ENCODE measurements at regions not wholly inside any gene's neighbourhood (a gene's known extent, or its start where the extent isn't known, plus 50 kb on each side); places are given as distances from the start of the nearest gene placed in this dataset.
"Not testable (repeated sequence)": the region's sequence is repeated elsewhere in the genome, so short reads cannot be mapped to it uniquely, and the experiment has no call there.

DNA sequence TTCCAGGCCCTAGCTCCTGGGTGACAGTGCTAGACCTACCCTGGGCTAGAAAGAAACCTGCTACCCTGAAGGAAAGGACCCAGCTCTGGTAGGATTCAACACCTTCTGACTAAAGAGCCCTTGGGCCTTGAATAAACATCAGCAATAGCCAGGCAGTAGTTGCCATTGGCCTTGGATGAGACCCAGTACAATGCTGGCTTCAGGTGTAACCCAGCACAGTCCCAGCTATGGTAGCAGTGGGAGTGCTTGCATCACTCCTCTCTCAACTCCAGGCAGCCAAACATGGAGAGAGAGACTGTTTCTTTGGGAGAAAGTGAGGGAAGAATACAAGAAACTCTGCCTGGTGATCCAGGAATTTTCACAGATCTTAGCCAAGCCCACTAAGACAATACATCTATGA, 73.5 kb upstream of the CXorf66 start:
- Histone ChIP-seq H3K4me1 (ENCODE audit: insufficient read depth, low read length) (no peaks in the 10 kb centered on the region), H3K27me3 (ENCODE audit: control insufficient read depth in 1 of 2, insufficient read depth in 2 of 2, low read length in 2 of 2) (no peaks in the 10 kb centered on the region), H3K27ac (ENCODE audit: low read depth in 1 of 2, low read length in 2 of 2) (no peak overlapping the region), H3K9me3 (ENCODE audit: control insufficient read depth in 1 of 2, insufficient read depth in 1 of 2, low read length in 2 of 2) (peaks cover 0 to 5% of the 10 kb centered on the region in 2 experiments), H3K4me3 (ENCODE audit: low read length) (no peak overlapping the region), H3K36me3 (ENCODE audit: insufficient read depth, low read length) (no peaks in the 10 kb centered on the region)
- Mint-ChIP-seq H3K4me3 (no peak overlapping the region), H3K4me1 (ENCODE audit: low read depth) (no peaks in the 10 kb centered on the region), H3K9me3 (no peaks in the 10 kb centered on the region), H3K36me3 (ENCODE audit: low read depth) (no peaks in the 10 kb centered on the region), H3K27me3 (peaks cover 5% of the 10 kb centered on the region), H3K27ac (no peak overlapping the region)
- ATAC-seq (ENCODE audit: poor library complexity) (no peak), DNase-seq (no peak)
- TF ChIP-seq, protein P1, sequence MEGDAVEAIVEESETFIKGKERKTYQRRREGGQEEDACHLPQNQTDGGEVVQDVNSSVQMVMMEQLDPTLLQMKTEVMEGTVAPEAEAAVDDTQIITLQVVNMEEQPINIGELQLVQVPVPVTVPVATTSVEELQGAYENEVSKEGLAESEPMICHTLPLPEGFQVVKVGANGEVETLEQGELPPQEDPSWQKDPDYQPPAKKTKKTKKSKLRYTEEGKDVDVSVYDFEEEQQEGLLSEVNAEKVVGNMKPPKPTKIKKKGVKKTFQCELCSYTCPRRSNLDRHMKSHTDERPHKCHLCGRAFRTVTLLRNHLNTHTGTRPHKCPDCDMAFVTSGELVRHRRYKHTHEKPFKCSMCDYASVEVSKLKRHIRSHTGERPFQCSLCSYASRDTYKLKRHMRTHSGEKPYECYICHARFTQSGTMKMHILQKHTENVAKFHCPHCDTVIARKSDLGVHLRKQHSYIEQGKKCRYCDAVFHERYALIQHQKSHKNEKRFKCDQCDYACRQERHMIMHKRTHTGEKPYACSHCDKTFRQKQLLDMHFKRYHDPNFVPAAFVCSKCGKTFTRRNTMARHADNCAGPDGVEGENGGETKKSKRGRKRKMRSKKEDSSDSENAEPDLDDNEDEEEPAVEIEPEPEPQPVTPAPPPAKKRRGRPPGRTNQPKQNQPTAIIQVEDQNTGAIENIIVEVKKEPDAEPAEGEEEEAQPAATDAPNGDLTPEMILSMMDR (IDR thresholded peaks at IDR 0.05), result no peak
- ChIA-PET POLR2A (no interaction called here), CTCF (no interaction called here)
- intact Hi-C loops (cut with DNase I, micrococcal nuclease), result no loop called here

DNA sequence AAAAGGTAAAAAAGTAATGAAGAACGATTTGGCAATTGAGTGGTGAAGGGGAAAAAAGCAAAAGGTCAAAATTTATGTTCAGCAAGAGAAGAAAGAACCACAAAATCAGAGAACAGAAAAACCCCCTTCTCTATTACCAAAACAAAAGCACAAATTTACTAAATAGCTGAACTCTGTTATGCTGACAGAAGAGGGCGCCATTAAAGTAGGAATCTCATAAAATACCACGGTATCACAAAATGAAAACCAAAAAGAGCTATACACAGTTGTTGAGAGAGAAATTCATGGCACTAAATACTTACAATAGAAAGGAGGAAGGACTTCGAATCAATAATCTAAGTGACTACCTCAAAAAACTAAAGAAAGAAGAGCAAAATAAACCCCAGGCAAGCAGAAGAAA, 69.6 kb upstream of the CXorf66 start:
- H3K4me1 Mint-ChIP-seq (ENCODE audit: low read depth), result no peaks in the 10 kb centered on the region
- POLR2A ChIA-PET, result no interaction called here
- Histone ChIP-seq H3K36me3 (ENCODE audit: insufficient read depth, low read length) (no peaks in the 10 kb centered on the region), H3K4me1 (ENCODE audit: insufficient read depth, low read length) (no peaks in the 10 kb centered on the region), H3K27ac (ENCODE audit: low read depth in 1 of 2, low read length in 2 of 2) (no peak overlapping the region), H3K9me3 (ENCODE audit: control insufficient read depth in 1 of 2, insufficient read depth in 1 of 2, low read length in 2 of 2) (peaks cover 0 to 5% of the 10 kb centered on the region in 2 experiments), H3K4me3 (ENCODE audit: low read length) (no peak overlapping the region), H3K27me3 (ENCODE audit: control insufficient read depth in 1 of 2, insufficient read depth in 2 of 2, low read length in 2 of 2) (no peaks in the 10 kb centered on the region)
- H3K27me3 Mint-ChIP-seq, result peaks cover 9% of the 10 kb centered on the region
- intact Hi-C loops (cut with DNase I, micrococcal nuclease), result no loop called here
- CTCF ChIA-PET, result no interaction called here
- TF ChIP-seq, protein P1 (IDR thresholded peaks at IDR 0.05), result no peak
- H3K4me3 Mint-ChIP-seq, result no peak overlapping the region
- no peak for ATAC-seq (ENCODE audit: poor library complexity)
- H3K9me3 Mint-ChIP-seq, result no peaks in the 10 kb centered on the region
- no peak overlapping the region for H3K27ac Mint-ChIP-seq
- no peaks in the 10 kb centered on the region for H3K36me3 Mint-ChIP-seq (ENCODE audit: low read depth)
- DNase-seq, result no peak

DNA sequence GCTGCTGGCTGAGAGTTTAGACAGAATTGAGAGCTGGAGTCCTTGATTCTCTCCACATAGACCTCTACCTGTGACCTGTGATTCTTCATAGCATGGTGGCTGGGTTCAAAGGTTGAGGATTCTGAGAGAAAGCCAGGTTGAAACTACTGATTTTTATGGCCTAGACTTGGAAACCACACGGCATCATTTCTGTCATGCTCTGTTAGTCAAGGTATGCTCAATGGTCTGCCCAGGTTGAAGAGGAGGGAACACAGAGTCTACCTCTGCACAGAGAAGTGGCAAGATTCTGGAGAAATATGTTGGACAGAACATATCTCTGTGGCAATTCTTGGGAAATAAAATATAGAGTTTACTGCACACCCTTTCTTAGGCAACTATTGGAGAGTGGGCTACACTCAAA, 57.2 kb upstream of the CXorf66 start:
- DNase-seq (no peak), ATAC-seq (ENCODE audit: poor library complexity) (no peak)
- Mint-ChIP-seq H3K27me3 (no peaks in the 10 kb centered on the region), H3K27ac (no peak overlapping the region), H3K9me3 (no peaks in the 10 kb centered on the region), H3K36me3 (ENCODE audit: low read depth) (no peaks in the 10 kb centered on the region), H3K4me3 (no peak overlapping the region), H3K4me1 (ENCODE audit: low read depth) (no peaks in the 10 kb centered on the region)
- Histone ChIP-seq H3K36me3 (ENCODE audit: insufficient read depth, low read length) (no peaks in the 10 kb centered on the region), H3K9me3 (ENCODE audit: control insufficient read depth in 1 of 2, insufficient read depth in 1 of 2, low read length in 2 of 2) (no peaks in the 10 kb centered on the region), H3K4me1 (ENCODE audit: insufficient read depth, low read length) (no peaks in the 10 kb centered on the region), H3K27ac (ENCODE audit: low read depth in 1 of 2, low read length in 2 of 2) (no peak overlapping the region), H3K4me3 (ENCODE audit: low read length) (no peak overlapping the region), H3K27me3 (ENCODE audit: control insufficient read depth in 1 of 2, insufficient read depth in 2 of 2, low read length in 2 of 2) (no peaks in the 10 kb centered on the region)
- POLR2A ChIA-PET, result no interaction called here
- intact Hi-C loops (cut with DNase I, micrococcal nuclease), result no loop called here
- TF ChIP-seq, protein P1 (IDR thresholded peaks at IDR 0.05), result no peak
- CTCF ChIA-PET, result no interaction called here

DNA sequence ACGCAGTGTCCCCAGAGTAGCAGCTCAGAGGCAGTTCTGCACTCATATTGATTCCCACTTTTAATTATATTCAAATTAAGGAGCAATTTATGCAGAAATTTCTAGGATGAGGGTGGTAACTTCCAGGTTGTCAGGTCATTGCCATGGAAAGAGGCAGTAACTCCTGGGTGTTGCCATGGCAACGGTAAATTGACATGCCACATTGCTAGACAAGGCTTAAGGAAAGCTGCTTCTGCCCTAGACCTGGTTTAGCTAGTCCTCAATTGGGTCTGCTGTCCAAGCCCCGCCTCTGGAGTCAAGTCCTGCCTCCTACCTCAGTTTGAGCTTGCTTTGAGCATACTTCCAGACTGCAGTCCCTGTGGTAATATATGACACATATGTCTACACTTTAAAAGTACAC, 53.8 kb upstream of the CXorf66 start:
- H3K27ac ChIP-seq (ENCODE audit: low read depth in 1 of 2, low read length in 2 of 2); H3K36me3 ChIP-seq (ENCODE audit: insufficient read depth, low read length); DNase-seq; H3K4me1 Mint-ChIP-seq (ENCODE audit: low read depth); ATAC-seq (ENCODE audit: poor library complexity); H3K27me3 ChIP-seq (ENCODE audit: control insufficient read depth in 1 of 2, insufficient read depth in 2 of 2, low read length in 2 of 2); H3K9me3 ChIP-seq (ENCODE audit: control insufficient read depth in 1 of 2, insufficient read depth in 1 of 2, low read length in 2 of 2); CTCF ChIA-PET; H3K4me1 ChIP-seq (ENCODE audit: insufficient read depth, low read length); H3K27me3 Mint-ChIP-seq; H3K36me3 Mint-ChIP-seq (ENCODE audit: low read depth); H3K27ac Mint-ChIP-seq; H3K4me3 ChIP-seq (ENCODE audit: low read length); H3K9me3 Mint-ChIP-seq; POLR2A ChIA-PET; H3K4me3 Mint-ChIP-seq: not testable (repeated sequence)
- intact Hi-C loops (cut with DNase I, micrococcal nuclease), result loop anchor here in 1 of 2 experiments (10.0 kb wide), 1 partner anchor 196 kb away; no protein-coding TSS in a partner anchor
